Ishikawa (cell line): ENCODE measurements at regions not wholly inside any gene's neighbourhood (a gene's known extent, or its start where the extent isn't known, plus 50 kb on each side); places are given as distances from the start of the nearest gene placed in this dataset.

ENCODE experiments used
- CEBPB ChIP-seq: IDR thresholded peaks from 2 replicates; pipeline ENCODE4 v1.6.1; 2012
- CREB1 ChIP-seq: IDR thresholded peaks from 2 replicates; pipeline ENCODE4 v1.6.1; 2012; ENCODE audit warnings: low read depth
- EGR1 ChIP-seq: IDR thresholded peaks from 2 replicates; pipeline ENCODE4 v1.6.1; 2012
- EP300 ChIP-seq: IDR thresholded peaks from 2 replicates; pipeline ENCODE4 v1.6.1; 2012; ENCODE audit warnings: borderline replicate concordance
- FOXM1 ChIP-seq: IDR thresholded peaks from 2 replicates; pipeline ENCODE4 v1.6.1; 2012; ENCODE audit warnings: low read depth, borderline replicate concordance
- NFIC ChIP-seq: IDR thresholded peaks from 2 replicates; pipeline ENCODE4 v1.6.1; 2012
- RAD21 ChIP-seq: IDR thresholded peaks from 2 replicates; pipeline ENCODE4 v1.6.1; 2012; ENCODE audit warnings: low read depth
- REST ChIP-seq: IDR thresholded peaks from 2 replicates; pipeline ENCODE4 v1.6.1; 2012; ENCODE audit warnings: low read depth, mild to moderate bottlenecking
- TAF1 ChIP-seq: IDR thresholded peaks from 2 replicates; pipeline ENCODE4 v1.6.1; 2012; ENCODE audit warnings: low read depth, mild to moderate bottlenecking
- TCF12 ChIP-seq: IDR thresholded peaks from 2 replicates; pipeline ENCODE4 v1.6.1; 2012; ENCODE audit warnings: low read depth
- TEAD4 ChIP-seq: IDR thresholded peaks from 2 replicates; pipeline ENCODE4 v1.6.1; 2012
- USF1 ChIP-seq: IDR thresholded peaks from 2 replicates; pipeline ENCODE4 v1.6.1; 2012
- YY1 ChIP-seq: IDR thresholded peaks from 2 replicates; pipeline ENCODE4 v1.6.1; 2012; ENCODE audit warnings: low read depth
- ZBTB7A ChIP-seq: IDR thresholded peaks from 2 replicates; pipeline ENCODE4 v1.6.1; 2012; ENCODE audit warnings: low read depth
- TF ChIP-seq, protein P1 (sequence below): IDR thresholded peaks from 2 replicates; pipeline ENCODE4 v1.6.1; 2012

GRCh38 chr1:69291541-69291940, 276.2 kb upstream of the LRRC7 start:
- no peak for TF ChIP-seq EGR1
- TF ChIP-seq CREB1: no peak
- TF ChIP-seq REST: no peak
- TF ChIP-seq ZBTB7A: no peak
- TF ChIP-seq EP300: no peak
- no peak for TF ChIP-seq RAD21
- TF ChIP-seq CEBPB: no peak
- TF ChIP-seq USF1: no peak
- no peak for TF ChIP-seq FOXM1
- no peak for TF ChIP-seq NFIC
- TF ChIP-seq TCF12: no peak
- TF ChIP-seq TAF1: no peak
- TF ChIP-seq YY1: no peak
- TF ChIP-seq TEAD4: no peak
- TF ChIP-seq, protein P1, sequence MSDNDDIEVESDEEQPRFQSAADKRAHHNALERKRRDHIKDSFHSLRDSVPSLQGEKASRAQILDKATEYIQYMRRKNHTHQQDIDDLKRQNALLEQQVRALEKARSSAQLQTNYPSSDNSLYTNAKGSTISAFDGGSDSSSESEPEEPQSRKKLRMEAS: no peak

GRCh38 chr1:69292833-69293232, 274.9 kb upstream of the LRRC7 start:
- TF ChIP-seq RAD21 (no peak), YY1 (no peak), TAF1 (no peak), CREB1 (no peak), USF1 (no peak), CEBPB (no peak), FOXM1 (no peak), ZBTB7A (no peak), TEAD4 (no peak), NFIC (no peak), EP300 (no peak), EGR1 (no peak), REST (no peak), TCF12 (no peak)
- TF ChIP-seq, protein P1: no peak

- no peak for TF ChIP-seq EGR1
- no peak for TF ChIP-seq ZBTB7A
Observed at GRCh38 chr1:69294171-69294570, 273.6 kb upstream of the LRRC7 start.

DNA sequence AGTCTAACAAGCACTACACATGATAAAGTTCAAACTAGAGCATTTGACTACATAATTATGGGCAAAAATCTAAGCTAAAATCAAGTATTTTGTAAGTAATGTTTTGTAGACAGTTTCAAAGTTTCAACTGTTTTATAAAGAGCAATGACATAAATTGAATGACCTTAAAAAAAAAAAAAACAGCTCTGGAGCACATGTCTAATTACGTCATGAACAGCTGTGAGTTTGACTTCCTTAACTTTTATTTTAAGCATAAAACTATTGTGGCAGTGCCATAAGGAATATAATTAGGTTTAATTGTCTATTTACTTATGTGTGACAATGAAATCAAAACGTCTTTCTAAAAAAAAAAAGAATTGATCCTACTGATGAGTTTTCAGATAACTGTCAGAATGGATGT, 272.5 kb upstream of the LRRC7 start:
- TF ChIP-seq USF1 (no peak), RAD21 (no peak), EP300 (no peak), CEBPB (no peak), TEAD4 (no peak), TCF12 (no peak), REST (no peak), EGR1 (no peak), NFIC (no peak), ZBTB7A (no peak), FOXM1 (no peak), TAF1 (no peak)
